ENCODE measurements at regions not wholly inside any gene's neighbourhood (a gene's known extent, or its start where the extent isn't known, plus 50 kb on each side); places are given as distances from the start of the nearest gene placed in this dataset.
A peak's percentile ranks its signal among the peaks of the same experiment; 100 is the strongest.

DNA sequence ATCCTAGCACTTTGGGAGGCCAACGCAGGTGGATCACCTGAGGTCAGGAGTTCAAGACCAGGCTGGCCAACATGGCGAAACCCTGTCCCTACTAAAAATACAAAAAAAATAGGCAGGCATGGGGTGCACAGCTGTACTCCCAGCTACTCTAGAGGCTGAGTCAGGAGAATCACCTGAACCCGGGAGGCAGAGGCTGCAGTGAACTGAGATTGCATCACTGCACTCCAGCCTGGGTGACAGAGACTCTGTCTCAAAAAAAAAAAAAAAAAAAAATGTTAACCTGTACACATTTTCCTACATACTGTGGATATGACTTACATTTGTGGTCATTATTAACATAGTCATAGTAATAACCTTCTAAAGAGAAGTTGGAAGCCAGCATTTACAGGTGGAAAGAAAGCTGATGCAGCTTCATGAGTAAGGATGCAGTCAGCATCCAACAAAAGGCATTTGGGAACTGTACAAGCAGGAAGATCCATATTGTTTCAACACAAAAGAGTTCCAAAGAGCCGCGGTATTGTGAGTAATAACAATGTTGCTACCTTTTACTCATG is 186.2 kb downstream of the GPX5 start:
- ChIA-PET POLR2A (ENCODE audit: low non-redundant PET) (no interaction called here), CTCF (no interaction called here)
- Histone ChIP-seq H3K4me1 (ENCODE audit: insufficient read depth, low read length, poor library complexity, severe bottlenecking) (no peaks in the 10 kb centered on the region), H3K27ac (ENCODE audit: low read depth, low read length, poor library complexity, severe bottlenecking) (no peak overlapping the region), H3K27me3 (replicated peaks; ENCODE audit: insufficient read depth, low read depth, low read length, poor library complexity) (no peaks in the 10 kb centered on the region), H3K9me3 (ENCODE audit: low read depth, low read length, poor library complexity, severe bottlenecking) (peaks cover 15% of the 10 kb centered on the region), H3K36me3 (ENCODE audit: insufficient read depth, low read length, poor library complexity, severe bottlenecking) (no peaks in the 10 kb centered on the region), H3K4me3 (ENCODE audit: low read depth, low read length, poor library complexity, severe bottlenecking) (no peak overlapping the region)
- intact Hi-C loops (cut with micrococcal nuclease; ENCODE audit: unreplicated experiment), result no loop called here
- BruUV-seq (replicated peaks), result no TSS peak
- no peak for DNase-seq (ENCODE audit: low spot score)
- no peak for TF ChIP-seq EZH2 (IDR thresholded peaks at IDR 0.05; ENCODE audit: borderline replicate concordance, low read depth, low read length, poor library complexity, severe bottlenecking)
- TF ChIP-seq, protein P1, sequence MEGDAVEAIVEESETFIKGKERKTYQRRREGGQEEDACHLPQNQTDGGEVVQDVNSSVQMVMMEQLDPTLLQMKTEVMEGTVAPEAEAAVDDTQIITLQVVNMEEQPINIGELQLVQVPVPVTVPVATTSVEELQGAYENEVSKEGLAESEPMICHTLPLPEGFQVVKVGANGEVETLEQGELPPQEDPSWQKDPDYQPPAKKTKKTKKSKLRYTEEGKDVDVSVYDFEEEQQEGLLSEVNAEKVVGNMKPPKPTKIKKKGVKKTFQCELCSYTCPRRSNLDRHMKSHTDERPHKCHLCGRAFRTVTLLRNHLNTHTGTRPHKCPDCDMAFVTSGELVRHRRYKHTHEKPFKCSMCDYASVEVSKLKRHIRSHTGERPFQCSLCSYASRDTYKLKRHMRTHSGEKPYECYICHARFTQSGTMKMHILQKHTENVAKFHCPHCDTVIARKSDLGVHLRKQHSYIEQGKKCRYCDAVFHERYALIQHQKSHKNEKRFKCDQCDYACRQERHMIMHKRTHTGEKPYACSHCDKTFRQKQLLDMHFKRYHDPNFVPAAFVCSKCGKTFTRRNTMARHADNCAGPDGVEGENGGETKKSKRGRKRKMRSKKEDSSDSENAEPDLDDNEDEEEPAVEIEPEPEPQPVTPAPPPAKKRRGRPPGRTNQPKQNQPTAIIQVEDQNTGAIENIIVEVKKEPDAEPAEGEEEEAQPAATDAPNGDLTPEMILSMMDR (conservative IDR thresholded peaks at IDR 0.05; ENCODE audit: low read depth, low read length), result no peak

DNA sequence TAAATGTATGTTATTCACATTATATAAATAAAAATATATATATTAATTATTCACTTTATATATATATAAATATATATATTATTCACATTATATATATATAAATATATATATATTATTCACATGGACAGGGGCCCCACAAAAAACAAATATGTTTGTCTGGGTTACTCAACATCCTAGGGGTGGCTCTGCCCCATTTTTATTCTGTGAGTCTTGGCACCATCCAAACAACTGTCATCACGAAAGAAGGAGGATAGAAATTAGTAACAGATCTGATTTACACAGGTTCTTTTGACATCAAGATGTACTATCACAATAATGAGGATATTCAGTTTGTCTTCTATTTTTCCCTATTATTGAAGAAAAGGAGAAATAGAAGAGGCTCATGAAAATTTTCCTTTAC is 187.3 kb downstream of the GPX5 start:
- Histone ChIP-seq H3K27ac (ENCODE audit: low read depth, low read length, poor library complexity, severe bottlenecking) (no peak overlapping the region), H3K27me3 (replicated peaks; ENCODE audit: insufficient read depth, low read depth, low read length, poor library complexity) (no peaks in the 10 kb centered on the region), H3K4me1 (ENCODE audit: insufficient read depth, low read length, poor library complexity, severe bottlenecking) (no peaks in the 10 kb centered on the region), H3K4me3 (ENCODE audit: low read depth, low read length, poor library complexity, severe bottlenecking) (no peak overlapping the region), H3K36me3 (ENCODE audit: insufficient read depth, low read length, poor library complexity, severe bottlenecking) (no peaks in the 10 kb centered on the region), H3K9me3 (ENCODE audit: low read depth, low read length, poor library complexity, severe bottlenecking) (peaks cover 4% of the 10 kb centered on the region)
- no TSS peak for BruUV-seq (replicated peaks)
- no peak for DNase-seq (ENCODE audit: low spot score)
- no peak for TF ChIP-seq EZH2 (IDR thresholded peaks at IDR 0.05; ENCODE audit: borderline replicate concordance, low read depth, low read length, poor library complexity, severe bottlenecking)
- TF ChIP-seq, protein P1 (conservative IDR thresholded peaks at IDR 0.05; ENCODE audit: low read depth, low read length), result no peak
- POLR2A ChIA-PET (ENCODE audit: low non-redundant PET), result no interaction called here
- CTCF ChIA-PET, result no interaction called here
- intact Hi-C loops (cut with micrococcal nuclease; ENCODE audit: unreplicated experiment), result no loop called here

DNA sequence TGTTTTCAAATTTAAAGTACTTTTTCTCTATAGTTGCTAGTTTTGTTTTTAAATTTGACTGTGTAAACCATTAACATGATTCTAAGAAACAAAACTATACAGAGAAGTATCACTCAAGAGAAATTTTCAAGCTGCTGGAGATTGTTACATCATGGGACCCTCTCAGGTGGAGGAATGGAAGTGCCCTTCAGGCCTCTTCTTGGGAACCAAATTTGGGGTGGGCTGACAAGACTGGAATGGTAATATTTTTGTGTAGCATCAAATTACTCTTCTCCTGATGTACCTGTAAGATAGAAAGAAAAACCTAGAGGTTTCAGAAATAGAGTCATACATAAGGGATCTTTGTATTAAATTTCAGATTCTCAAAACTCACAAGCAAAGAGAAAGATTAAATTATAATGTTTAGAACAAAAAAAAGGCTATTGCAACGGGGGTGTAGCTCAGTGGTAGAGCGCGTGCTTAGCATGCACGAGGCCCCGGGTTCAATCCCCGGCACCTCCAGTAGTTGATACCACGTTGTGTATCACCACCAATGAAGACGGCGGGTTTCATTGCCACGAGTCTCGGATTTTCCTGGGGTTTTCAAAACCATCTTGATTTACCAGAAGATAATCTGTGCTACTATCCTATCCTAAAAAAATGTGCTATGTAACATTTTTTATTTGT is 193.7 kb downstream of the GPX5 start:
- ChIA-PET CTCF (no interaction called here), POLR2A (ENCODE audit: low non-redundant PET) (no interaction called here)
- intact Hi-C loops (cut with micrococcal nuclease; ENCODE audit: unreplicated experiment), result no loop called here
- no peak for TF ChIP-seq EZH2 (IDR thresholded peaks at IDR 0.05; ENCODE audit: borderline replicate concordance, low read depth, low read length, poor library complexity, severe bottlenecking)
- TF ChIP-seq, protein P1 (conservative IDR thresholded peaks at IDR 0.05; ENCODE audit: low read depth, low read length), result no peak
- Histone ChIP-seq H3K4me3 (ENCODE audit: low read depth, low read length, poor library complexity, severe bottlenecking) (no peak overlapping the region), H3K36me3 (ENCODE audit: insufficient read depth, low read length, poor library complexity, severe bottlenecking) (no peaks in the 10 kb centered on the region), H3K27me3 (replicated peaks; ENCODE audit: insufficient read depth, low read depth, low read length, poor library complexity) (no peaks in the 10 kb centered on the region), H3K27ac (ENCODE audit: low read depth, low read length, poor library complexity, severe bottlenecking) (no peak overlapping the region), H3K4me1 (ENCODE audit: insufficient read depth, low read length, poor library complexity, severe bottlenecking) (no peaks in the 10 kb centered on the region), H3K9me3 (ENCODE audit: low read depth, low read length, poor library complexity, severe bottlenecking) (no peaks in the 10 kb centered on the region)
- peak; percentile 71 for DNase-seq (ENCODE audit: low spot score)
- BruUV-seq (replicated peaks), result no TSS peak
